HEK293 (cell line): ENCODE measurements at regions not wholly inside any gene's neighbourhood (a gene's known extent, or its start where the extent isn't known, plus 50 kb on each side); places are given as distances from the start of the nearest gene placed in this dataset.

ENCODE experiments used
- CTCF ChIA-PET: fragments of 350-600 bp; formaldehyde crosslinking; extraction: SDS; loops from one replicate; lab custom pipeline; 2021; ENCODE audit warnings: antibody characterized with exemption; lab: Yijun Ruan, JAX
- POLR2A ChIA-PET: fragments of 300-600 bp; formaldehyde crosslinking; extraction: SDS; loops from one replicate; lab custom pipeline; 2020; ENCODE audit warnings: antibody characterized with exemption, inconsistent platforms; lab: Yijun Ruan, JAX
- H3K27ac ChIP-seq: fragments of 200-500 bp; sonication (Bioruptor generic); 2 replicates; pipeline ENCODE4 v1.5.1; 2014; ENCODE audit warnings: low read depth, low read length, control low read depth, inconsistent platforms; ENCODE audit errors: extremely low read depth
- H3K36me3 ChIP-seq, 2 experiments: fragments of 200-500 bp in 1 of 2; sonication (Bioruptor generic) in 1 of 2; 1 replicate in 1 of 2; 2 replicates in 1 of 2; pipeline ENCODE4 v1.5.1; 2014 to 2017; ENCODE audit warnings: inconsistent platforms in 2 of 2, low read length in 2 of 2; ENCODE audit not compliant: control insufficient read depth in 2 of 2, insufficient read depth in 1 of 2
- H3K4me1 ChIP-seq: fragments of 200-500 bp; sonication (Bioruptor generic); 2 replicates; pipeline ENCODE4 v1.5.1; 2014; ENCODE audit warnings: mild to moderate bottlenecking, low read length, inconsistent platforms; ENCODE audit not compliant: control insufficient read depth, insufficient read depth
- H3K4me3 ChIP-seq: 2 replicates; pipeline ENCODE4 v1.5.1; 2011; ENCODE audit warnings: low read depth, mild to moderate bottlenecking, control low read depth, low read length, moderate library complexity
- H3K9me3 ChIP-seq: fragments of 200-500 bp; sonication (Bioruptor generic); 2 replicates; pipeline ENCODE4 v1.5.1; 2014; ENCODE audit warnings: low read depth, low read length, inconsistent platforms; ENCODE audit not compliant: control insufficient read depth, insufficient read depth
- BCL11B ChIP-seq: fragments of 450-650 bp; formaldehyde crosslinking; IDR thresholded peaks from 2 replicates; pipeline ENCODE4 v1.5.1; 2016; ENCODE audit warnings: low read depth, missing biosample characterization, missing genetic modification characterization
- KLF16 ChIP-seq: fragments of 450-650 bp; formaldehyde crosslinking; IDR thresholded peaks from 2 replicates; pipeline ENCODE4 v1.5.1; 2017; ENCODE audit warnings: missing biosample characterization, missing genetic modification characterization
- MEIS1 ChIP-seq: sonication (generic); formaldehyde crosslinking; IDR thresholded peaks from 2 replicates; pipeline ENCODE4 v1.8.1; 2022; ENCODE audit warnings: missing genetic modification reagents, mild to moderate bottlenecking, borderline replicate concordance
- MYNN ChIP-seq: fragments of 450-650 bp; formaldehyde crosslinking; IDR thresholded peaks from 2 replicates; pipeline ENCODE4 v1.5.1; 2016; ENCODE audit warnings: missing biosample characterization, missing genetic modification characterization, borderline replicate concordance
- REPIN1 ChIP-seq: fragments of 450-650 bp; formaldehyde crosslinking; IDR thresholded peaks from 2 replicates; pipeline ENCODE4 v1.5.1; 2017; ENCODE audit warnings: missing biosample characterization, missing genetic modification characterization, low read depth
- SCRT1 ChIP-seq: fragments of 450-650 bp; formaldehyde crosslinking; IDR thresholded peaks from 2 replicates; pipeline ENCODE4 v1.5.1; 2016; ENCODE audit warnings: missing biosample characterization, missing genetic modification characterization, borderline replicate concordance
- TCF7L2 ChIP-seq: IDR thresholded peaks from 2 replicates; pipeline ENCODE4 v1.6.1; 2011; ENCODE audit warnings: low read depth, mild to moderate bottlenecking, inconsistent platforms, low read length, moderate library complexity, borderline replicate concordance
- TSHZ1 ChIP-seq: fragments of 450-650 bp; formaldehyde crosslinking; IDR thresholded peaks from 2 replicates; pipeline ENCODE4 v1.5.1; 2016; ENCODE audit warnings: missing biosample characterization, missing genetic modification characterization, borderline replicate concordance
- ZBTB21 ChIP-seq: fragments of 450-650 bp; formaldehyde crosslinking; IDR thresholded peaks from 2 replicates; pipeline ENCODE4 v1.5.1; 2017; ENCODE audit warnings: missing biosample characterization, missing genetic modification characterization
- ZNF133 ChIP-seq: fragments of 450-650 bp; formaldehyde crosslinking; IDR thresholded peaks from 2 replicates; pipeline ENCODE4 v1.5.1; 2016; ENCODE audit warnings: missing biosample characterization, missing genetic modification characterization
- ZNF140 ChIP-seq: fragments of 450-650 bp; formaldehyde crosslinking; IDR thresholded peaks from 2 replicates; pipeline ENCODE4 v1.5.1; 2016; ENCODE audit warnings: missing biosample characterization, missing genetic modification characterization
- ZNF146 ChIP-seq: fragments of 450-650 bp; formaldehyde crosslinking; IDR thresholded peaks from 2 replicates; pipeline ENCODE4 v1.5.1; 2016; ENCODE audit warnings: missing biosample characterization, missing genetic modification characterization
- ZNF18 ChIP-seq: fragments of 450-650 bp; formaldehyde crosslinking; IDR thresholded peaks from 2 replicates; pipeline ENCODE4 v1.5.1; 2016; ENCODE audit warnings: missing biosample characterization, missing genetic modification characterization
- ZNF26 ChIP-seq: fragments of 450-650 bp; formaldehyde crosslinking; IDR thresholded peaks from 2 replicates; pipeline ENCODE4 v1.5.1; 2016; ENCODE audit warnings: missing biosample characterization, missing genetic modification characterization
- ZNF266 ChIP-seq: fragments of 450-650 bp; formaldehyde crosslinking; IDR thresholded peaks from 2 replicates; pipeline ENCODE4 v1.5.1; 2016; ENCODE audit warnings: missing biosample characterization, missing genetic modification characterization, low read depth
- ZNF292 ChIP-seq: fragments of 450-650 bp; formaldehyde crosslinking; IDR thresholded peaks from 2 replicates; pipeline ENCODE4 v1.5.1; 2016; ENCODE audit warnings: low read depth, missing biosample characterization, missing genetic modification characterization, borderline replicate concordance
- ZNF350 ChIP-seq: fragments of 450-650 bp; formaldehyde crosslinking; IDR thresholded peaks from 2 replicates; pipeline ENCODE4 v1.5.0; 2017; ENCODE audit warnings: missing biosample characterization, mild to moderate bottlenecking, missing genetic modification characterization
- ZNF426 ChIP-seq: fragments of 450-650 bp; formaldehyde crosslinking; IDR thresholded peaks from 2 replicates; pipeline ENCODE4 v1.5.1; 2017; ENCODE audit warnings: missing biosample characterization, missing genetic modification characterization, mild to moderate bottlenecking, inconsistent platforms, moderate library complexity
- ZNF488 ChIP-seq: fragments of 450-650 bp; formaldehyde crosslinking; IDR thresholded peaks from 2 replicates; pipeline ENCODE4 v1.5.1; 2016; ENCODE audit warnings: missing biosample characterization, missing genetic modification characterization
- ZNF785 ChIP-seq: fragments of 450-650 bp; formaldehyde crosslinking; IDR thresholded peaks from 2 replicates; pipeline ENCODE4 v1.5.1; 2016; ENCODE audit warnings: missing biosample characterization, missing genetic modification characterization
- ZNF837 ChIP-seq: fragments of 450-650 bp; formaldehyde crosslinking; IDR thresholded peaks from 2 replicates; pipeline ENCODE4 v1.5.1; 2016; ENCODE audit warnings: missing biosample characterization, missing genetic modification characterization
- TF ChIP-seq, protein P1 (sequence below): fragments of 450-650 bp; formaldehyde crosslinking; IDR thresholded peaks from 2 replicates; pipeline ENCODE4 v1.5.1; 2016; ENCODE audit warnings: missing biosample characterization, missing genetic modification characterization

- ChIA-PET POLR2A (no interaction called here), CTCF (no interaction called here)
- TF ChIP-seq TSHZ1 (tag by site-specific recombination) (no peak), ZNF488 (no peak), ZNF18 (tag by site-specific recombination) (no peak), ZNF140 (no peak), REPIN1 (tag by site-specific recombination) (no peak), MYNN (tag by site-specific recombination) (no peak), ZNF26 (tag by site-specific recombination) (no peak)
- Histone ChIP-seq H3K36me3 (no peaks in the 10 kb centered on the region), H3K27ac (no peak overlapping the region), H3K4me1 (no peaks in the 10 kb centered on the region), H3K9me3 (no peaks in the 10 kb centered on the region), H3K4me3 (no peak overlapping the region)
These were observed 78.8 kb upstream of the BANK1 start for GRCh38 chr4:101711590-101712260.

DNA sequence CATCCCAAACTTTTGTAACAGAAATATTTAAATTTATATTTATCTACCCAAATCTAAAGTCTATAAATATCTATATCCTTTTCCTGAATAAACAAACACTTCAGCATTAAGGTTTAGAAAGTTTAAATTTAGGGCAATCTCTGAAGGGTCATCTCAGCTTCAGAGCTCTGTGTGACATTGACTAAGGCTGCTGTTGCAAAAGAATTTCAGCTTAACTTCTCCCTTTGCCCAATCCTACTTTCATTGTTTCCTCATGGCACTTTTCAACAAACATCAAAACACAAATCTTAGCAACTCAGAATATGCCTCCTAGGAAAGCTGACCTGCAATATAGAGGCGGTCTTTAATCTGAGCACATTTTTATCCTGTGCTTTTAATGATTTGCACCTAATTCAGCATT is 79.7 kb upstream of the BANK1 start:
- H3K27ac ChIP-seq = no peak overlapping the region
- ChIA-PET POLR2A (no interaction called here), CTCF (no interaction called here)
- H3K9me3 ChIP-seq = no peaks in the 10 kb centered on the region
- H3K36me3 ChIP-seq = no peaks in the 10 kb centered on the region
- H3K4me3 ChIP-seq = no peak overlapping the region
- no peak for TF ChIP-seq ZNF146 (tag by site-specific recombination)
- TF ChIP-seq ZNF292 (tag by site-specific recombination) = no peak
- no peak for TF ChIP-seq ZNF266
- no peak for TF ChIP-seq KLF16 (tag by site-specific recombination)
- TF ChIP-seq ZNF18 (tag by site-specific recombination) = no peak
- no peak for TF ChIP-seq ZNF785
- TF ChIP-seq ZNF133 (tag by site-specific recombination) = no peak
- no peak for TF ChIP-seq ZBTB21
- TF ChIP-seq SCRT1 = no peak
- TF ChIP-seq, protein P1, sequence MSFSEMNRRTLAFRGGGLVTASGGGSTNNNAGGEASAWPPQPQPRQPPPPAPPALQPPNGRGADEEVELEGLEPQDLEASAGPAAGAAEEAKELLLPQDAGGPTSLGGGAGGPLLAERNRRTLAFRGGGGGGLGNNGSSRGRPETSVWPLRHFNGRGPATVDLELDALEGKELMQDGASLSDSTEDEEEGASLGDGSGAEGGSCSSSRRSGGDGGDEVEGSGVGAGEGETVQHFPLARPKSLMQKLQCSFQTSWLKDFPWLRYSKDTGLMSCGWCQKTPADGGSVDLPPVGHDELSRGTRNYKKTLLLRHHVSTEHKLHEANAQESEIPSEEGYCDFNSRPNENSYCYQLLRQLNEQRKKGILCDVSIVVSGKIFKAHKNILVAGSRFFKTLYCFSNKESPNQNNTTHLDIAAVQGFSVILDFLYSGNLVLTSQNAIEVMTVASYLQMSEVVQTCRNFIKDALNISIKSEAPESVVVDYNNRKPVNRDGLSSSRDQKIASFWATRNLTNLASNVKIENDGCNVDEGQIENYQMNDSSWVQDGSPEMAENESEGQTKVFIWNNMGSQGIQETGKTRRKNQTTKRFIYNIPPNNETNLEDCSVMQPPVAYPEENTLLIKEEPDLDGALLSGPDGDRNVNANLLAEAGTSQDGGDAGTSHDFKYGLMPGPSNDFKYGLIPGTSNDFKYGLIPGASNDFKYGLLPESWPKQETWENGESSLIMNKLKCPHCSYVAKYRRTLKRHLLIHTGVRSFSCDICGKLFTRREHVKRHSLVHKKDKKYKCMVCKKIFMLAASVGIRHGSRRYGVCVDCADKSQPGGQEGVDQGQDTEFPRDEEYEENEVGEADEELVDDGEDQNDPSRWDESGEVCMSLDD = no peak
- no peak for TF ChIP-seq ZNF837 (tag by site-specific recombination)
- TF ChIP-seq TCF7L2 = no peak
- TF ChIP-seq MEIS1 (CRISPR knock-in tag) = no peak
- TF ChIP-seq ZNF426 (tag by site-specific recombination) = no peak
- TF ChIP-seq BCL11B (tag by site-specific recombination) = no peak
- TF ChIP-seq ZNF350 (tag by site-specific recombination) = no peak
- no peaks in the 10 kb centered on the region for H3K4me1 ChIP-seq
